Retinal pigment epithelial cell (primary cell): ENCODE measurements at regions not wholly inside any gene's neighbourhood (a gene's known extent, or its start where the extent isn't known, plus 50 kb on each side); places are given as distances from the start of the nearest gene placed in this dataset.
A peak's percentile ranks its signal among the peaks of the same experiment; 100 is the strongest.

Experiments used
- DNase-seq: peaks from one replicate; pipeline ENCODE4 v3.0.0-alpha.2; 2010; ENCODE audit warnings: low read depth
- H3K4me3 ChIP-seq: 2 replicates; pipeline ENCODE4 v1.5.1; 2011; ENCODE audit warnings: mild to moderate bottlenecking, low read length, control low read depth, moderate library complexity
- CTCF ChIP-seq: conservative IDR thresholded peaks from 2 replicates; pipeline ENCODE4 v1.5.1; 2011; ENCODE audit warnings: low read depth, low read length, control low read depth, inconsistent platforms

- H3K4me3 ChIP-seq: no peak overlapping the region
- no peak for TF ChIP-seq CTCF
- no peak for DNase-seq
Observed at GRCh38 chr2:223688094-223688835, 86.1 kb upstream of the SCG2 start.

- TF ChIP-seq CTCF: no peak
- DNase-seq: no peak
- H3K4me3 ChIP-seq: no peak overlapping the region
Observed at GRCh38 chr2:223681125-223681524, 79.0 kb upstream of the SCG2 start.

GRCh38 chr2:223674998-223675609 lies 72.9 kb upstream of the SCG2 start:
- TF ChIP-seq CTCF: peak; percentile 82
- no peak overlapping the region for H3K4me3 ChIP-seq
- peak; percentile 38 for DNase-seq

- peak; percentile 47 for DNase-seq
- TF ChIP-seq CTCF: no peak
- H3K4me3 ChIP-seq: no peak overlapping the region
Observed at GRCh38 chr2:223669453-223670225, 67.5 kb upstream of the SCG2 start.

DNA sequence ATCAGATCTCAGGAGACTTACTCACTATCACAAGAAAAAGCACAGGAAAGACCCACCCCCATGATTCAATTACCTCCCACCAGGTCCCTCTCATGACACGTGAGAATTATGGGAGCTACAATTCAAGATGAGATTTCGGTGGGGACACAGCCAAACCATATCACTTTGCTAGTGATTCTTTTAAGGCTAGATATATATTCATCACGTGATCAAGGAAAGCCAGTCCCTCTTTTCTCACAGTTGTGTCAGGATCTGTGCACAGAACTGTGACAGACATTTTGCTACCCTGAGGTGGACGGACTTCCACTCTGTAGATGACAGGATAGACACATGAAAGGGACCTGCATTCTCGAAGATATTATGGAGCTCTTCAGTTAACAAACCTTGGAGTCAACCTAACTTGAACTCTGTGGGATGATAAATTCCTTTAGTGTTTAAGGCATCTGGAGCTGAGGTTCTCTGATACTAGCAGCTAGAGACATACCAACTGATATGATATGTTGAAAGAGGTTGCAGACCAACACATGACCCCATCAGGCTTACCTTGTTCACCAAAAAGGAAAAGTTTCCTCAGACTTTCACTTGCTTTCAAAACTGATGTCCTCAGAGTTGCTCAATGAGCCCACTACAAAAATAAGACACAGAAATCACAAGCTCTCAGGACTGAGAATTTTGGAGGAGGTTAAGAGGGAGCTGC lies 66.3 kb upstream of the SCG2 start:
- no peak overlapping the region for H3K4me3 ChIP-seq
- DNase-seq: no peak
- no peak for TF ChIP-seq CTCF

- no peak for TF ChIP-seq CTCF
- DNase-seq: no peak
- H3K4me3 ChIP-seq: no peak overlapping the region
Observed at GRCh38 chr2:223654384-223654915, 52.3 kb upstream of the SCG2 start.
